GM12878 (cell line): ENCODE measurements at regions not wholly inside any gene's neighbourhood (a gene's known extent, or its start where the extent isn't known, plus 50 kb on each side); places are given as distances from the start of the nearest gene placed in this dataset.
A peak's percentile ranks its signal among the peaks of the same experiment; 100 is the strongest.

Source experiments
- ATAC-seq: fragments of 200-7000 bp; cut with Tn5 transposase; 3 replicates; pipeline ENCODE4 v1.9.1; 2020; ENCODE audit warnings: mild to moderate bottlenecking, moderate library complexity
- BruUV-seq: library from RNA; stranded (reverse); fragments of 400-500 nt; replicated peaks from 2 replicates; lab custom pipeline; 2021; lab: Mats Ljungman, UMichigan
- CTCF ChIA-PET: fragments of 300-600 bp; sonication (Branson Sonifier 250); formaldehyde crosslinking; extraction: SDS; loops from one replicate; lab custom pipeline; 2021; ENCODE audit warnings: inconsistent platforms; lab: Yijun Ruan, JAX
- POLR2A ChIA-PET: fragments of 350-600 bp; formaldehyde crosslinking; extraction: SDS; loops from one replicate; lab custom pipeline; 2021; ENCODE audit warnings: inconsistent platforms; lab: Charles Lee
- RAD21 ChIA-PET: fragments of 300-600 bp; sonication (Branson Sonifier 250); formaldehyde crosslinking; loops from one replicate; lab custom pipeline; 2023; ENCODE audit warnings: antibody characterized with exemption; ENCODE audit not compliant: unreplicated experiment; lab: Charles Lee
- SMC1A ChIA-PET: fragments of 300-600 bp; sonication (Branson Sonifier 250); formaldehyde crosslinking; loops from one replicate; lab custom pipeline; 2023; ENCODE audit not compliant: unreplicated experiment, uncharacterized antibody; lab: Charles Lee
- DNase-seq: peaks from one replicate; pipeline ENCODE4 v3.0.0-alpha.2; 2011; ENCODE audit warnings: low read depth, low spot score
- FAIRE-seq: peaks from 3 replicates; lab custom pipeline; 2011; peaks lifted over from hg19 to GRCh38; lab: Jason Lieb, UNC
- H2AFZ ChIP-seq: 2 replicates; pipeline ENCODE4 v1.6.0; 2011; ENCODE audit warnings: low read depth, low read length, control low read depth; ENCODE audit not compliant: control insufficient read depth
- H3K27ac ChIP-seq: 2 replicates; pipeline ENCODE4 v1.5.1; 2011; ENCODE audit warnings: control low read depth; ENCODE audit not compliant: control insufficient read depth, insufficient read depth
- H3K27me3 ChIP-seq, 2 experiments: replicated peaks in 1 of 2; 2 replicates each; pipeline versions ENCODE4 v1.6.0 to v1.6.1; 2011; ENCODE audit warnings: low read length in 1 of 2; ENCODE audit not compliant: control insufficient read depth in 2 of 2, insufficient read depth in 2 of 2
- H3K36me3 ChIP-seq, 2 experiments: 2 replicates each; pipeline ENCODE4 v1.5.1; 2011; ENCODE audit warnings: low read length in 1 of 2; ENCODE audit not compliant: control insufficient read depth in 2 of 2, insufficient read depth in 2 of 2
- H3K4me1 ChIP-seq: 2 replicates; pipeline ENCODE4 v1.6.1; 2011; ENCODE audit warnings: mild to moderate bottlenecking, low read length, moderate library complexity, mixed read lengths; ENCODE audit not compliant: control insufficient read depth, insufficient read depth
- H3K4me2 ChIP-seq: 2 replicates; pipeline ENCODE4 v1.6.0; 2011; ENCODE audit warnings: control low read depth; ENCODE audit not compliant: control insufficient read depth, insufficient read depth
- H3K4me3 ChIP-seq: fragments of 200-600 bp; sonication (generic); 2 replicates; pipeline ENCODE4 v1.5.1; 2016
- H3K79me2 ChIP-seq: 2 replicates; pipeline ENCODE4 v1.6.0; 2011; ENCODE audit warnings: low read length; ENCODE audit not compliant: control insufficient read depth, insufficient read depth
- H3K9ac ChIP-seq: 2 replicates; pipeline ENCODE4 v1.8.0; 2011; ENCODE audit warnings: low read length, control low read depth, mixed read lengths; ENCODE audit not compliant: control insufficient read depth, insufficient read depth
- H3K9me3 ChIP-seq: replicated peaks from 3 replicates; pipeline ENCODE4 v1.5.1; 2011; ENCODE audit warnings: mild to moderate bottlenecking, low read length; ENCODE audit not compliant: control insufficient read depth, insufficient read depth
- H4K20me1 ChIP-seq: 2 replicates; pipeline ENCODE4 v1.6.0; 2011; ENCODE audit not compliant: control insufficient read depth, insufficient read depth
- ASH2L ChIP-seq: fragments of 300-600, 200-600 bp; sonication (generic); IDR thresholded peaks from 2 replicates; pipeline ENCODE4 v1.6.1; 2017; ENCODE audit warnings: low read depth, mild to moderate bottlenecking, borderline replicate concordance
- GATAD2B ChIP-seq: fragments of 450-650 bp; conservative IDR thresholded peaks from 2 replicates; pipeline ENCODE4 v1.6.1; 2017; ENCODE audit warnings: low read depth, mild to moderate bottlenecking, moderate library complexity
- HDAC2 ChIP-seq: fragments of 200-600 bp; sonication (generic); IDR thresholded peaks from 2 replicates; pipeline ENCODE4 v1.6.1; 2017
- NRF1 ChIP-seq: conservative IDR thresholded peaks from 2 replicates; pipeline ENCODE4 v1.6.1; 2011; ENCODE audit warnings: mild to moderate bottlenecking, low read depth, low read length, improper control_type of control experiment
- PAX8 ChIP-seq: fragments of 450-650 bp; IDR thresholded peaks from 2 replicates; pipeline ENCODE4 v1.6.1; 2017; ENCODE audit warnings: mild to moderate bottlenecking, moderate library complexity
- TARDBP ChIP-seq: IDR thresholded peaks from 2 replicates; pipeline ENCODE4 v1.6.1; 2016; ENCODE audit warnings: borderline replicate concordance
- TCF7 ChIP-seq: IDR thresholded peaks from 2 replicates; pipeline ENCODE4 v1.6.1; 2014; ENCODE audit warnings: antibody characterized with exemption, borderline replicate concordance
- ZNF24 ChIP-seq: fragments of 450-650 bp; IDR thresholded peaks from 2 replicates; pipeline ENCODE4 v1.6.1; 2017; ENCODE audit warnings: antibody characterized with exemption, mild to moderate bottlenecking
- WGBS: methylation state at CpG from one replicate; pipeline ENCODE4 v1.1.6; 2016; ENCODE audit warnings: low lambda C conversion rate; ENCODE audit not compliant: insufficient replicate concordance, insufficient coverage; ENCODE audit errors: missing lambda C conversion rate; 5-methylcytosine and 5-hydroxymethylcytosine counted together
- in situ Hi-C: fragments of 300-500 bp; cut with MboI; formaldehyde crosslinking; loops from 9 replicates; pipeline ENCODE4 v1.14.3; 2018; ENCODE audit warnings: mixed read lengths
- intact Hi-C: fragments of 100-400 bp; cut with micrococcal nuclease; formaldehyde crosslinking; loops from one replicate; pipeline ENCODE4 v1.14.2; 2022; ENCODE audit not compliant: unreplicated experiment
- TF ChIP-seq, protein P1 (sequence below): fragments of 450-650 bp; IDR thresholded peaks from 2 replicates; pipeline ENCODE4 v1.6.1; 2016; ENCODE audit warnings: mild to moderate bottlenecking
- TF ChIP-seq, protein P2 (sequence below): fragments of 450-650 bp; IDR thresholded peaks from 2 replicates; pipeline ENCODE4 v1.6.1; 2016; ENCODE audit warnings: mild to moderate bottlenecking, moderate library complexity, borderline replicate concordance
- TF ChIP-seq, protein P3 (sequence below): IDR thresholded peaks from 2 replicates; pipeline ENCODE4 v1.6.1; 2012; ENCODE audit warnings: mild to moderate bottlenecking, low read depth, low read length
- TF ChIP-seq, protein P4 (sequence below): fragments of 450-650 bp; IDR thresholded peaks from 2 replicates; pipeline ENCODE4 v1.6.1; 2017; ENCODE audit warnings: mild to moderate bottlenecking, low read depth, inconsistent platforms; ENCODE audit not compliant: poor library complexity, severe bottlenecking

DNA sequence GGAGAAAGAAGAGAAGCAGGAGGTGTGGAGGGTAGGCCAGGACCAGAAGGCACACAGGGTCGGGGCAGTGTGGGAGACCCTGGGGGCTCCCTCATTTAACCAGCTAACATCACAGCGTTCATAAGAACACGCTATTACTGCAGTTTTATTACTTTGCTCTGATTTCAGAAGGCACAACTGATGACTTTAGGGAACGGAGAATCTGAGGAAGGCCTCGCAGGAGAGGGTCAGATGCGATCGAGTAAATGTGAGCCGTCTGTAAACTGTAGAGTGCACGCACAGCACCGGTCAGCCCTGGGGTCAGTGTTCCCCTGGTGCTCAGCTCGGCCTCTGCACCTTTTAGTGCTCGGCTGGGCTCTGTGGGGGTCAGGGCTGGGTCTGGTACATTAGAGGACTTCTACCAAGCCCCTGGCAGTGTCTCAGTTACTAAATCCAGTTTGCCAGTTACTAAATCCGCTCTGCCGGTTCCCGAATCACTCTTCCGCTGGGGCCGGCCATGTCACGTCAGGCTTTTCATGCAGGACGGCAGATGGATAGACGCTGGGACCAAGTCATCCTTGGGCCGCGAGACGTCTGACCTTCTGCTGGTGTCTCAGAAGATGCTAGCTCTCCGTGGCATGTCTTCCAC lies 325.9 kb downstream of the SEC14L1 start:
- 90% methylated on average over 24 of the region's 24 CpGs for WGBS
- ChIA-PET SMC1A (interaction anchor here (1.7 to 2.3 kb wide), 3 partner anchors 8 to 26 kb away, joined by 5 to 11 read pairs (median 8); no protein-coding TSS in a partner anchor), POLR2A (interaction anchor here (0.8 to 2.1 kb wide), 6 partner anchors 13 to 143 kb away, joined by 4 to 16 read pairs (median 6); no protein-coding TSS in a partner anchor), RAD21 (interaction anchor here (1.0 to 1.7 kb wide), 6 partner anchors 7 to 37 kb away, joined by 3 to 8 read pairs (median 7); no protein-coding TSS in a partner anchor), CTCF (interaction anchor here (1.1 to 1.7 kb wide), 3 partner anchors 26 to 37 kb away, joined by 3 to 7 read pairs (median 4); no protein-coding TSS in a partner anchor)
- Histone ChIP-seq H3K9me3 (no peaks in the 10 kb centered on the region), H3K4me2 (peak overlapping the region; percentile 93), H2AFZ (no peak overlapping the region), H4K20me1 (no peaks in the 10 kb centered on the region; the same call in none of the 2 replicates), H3K27me3 (no peaks in the 10 kb centered on the region), H3K36me3 (peaks cover 30 to 32% of the 10 kb centered on the region in 2 experiments), H3K27ac (peak overlapping the region; percentile 85), H3K4me3 (no peak overlapping the region), H3K79me2 (peaks cover 92% of the 10 kb centered on the region), H3K4me1 (peaks cover 66% of the 10 kb centered on the region), H3K9ac (peak overlapping the region; percentile 65; the same call in 1 of the 2 replicates)
- DNase-seq (no peak), ATAC-seq (no peak), FAIRE-seq (no peak)
- intact Hi-C loops = no loop called here
- no TSS peak for BruUV-seq
- in situ Hi-C loops = loop anchor here (25.0 kb wide), 1 partner anchor 1204 kb away; the partner anchor contains the start of gene UBALD2
- no peak for TF ChIP-seq GATAD2B
- TF ChIP-seq ZNF24 = no peak
- TF ChIP-seq NRF1 = no peak
- TF ChIP-seq ASH2L = no peak
- TF ChIP-seq PAX8 = no peak
- TF ChIP-seq TCF7 = no peak
- TF ChIP-seq, protein P1, sequence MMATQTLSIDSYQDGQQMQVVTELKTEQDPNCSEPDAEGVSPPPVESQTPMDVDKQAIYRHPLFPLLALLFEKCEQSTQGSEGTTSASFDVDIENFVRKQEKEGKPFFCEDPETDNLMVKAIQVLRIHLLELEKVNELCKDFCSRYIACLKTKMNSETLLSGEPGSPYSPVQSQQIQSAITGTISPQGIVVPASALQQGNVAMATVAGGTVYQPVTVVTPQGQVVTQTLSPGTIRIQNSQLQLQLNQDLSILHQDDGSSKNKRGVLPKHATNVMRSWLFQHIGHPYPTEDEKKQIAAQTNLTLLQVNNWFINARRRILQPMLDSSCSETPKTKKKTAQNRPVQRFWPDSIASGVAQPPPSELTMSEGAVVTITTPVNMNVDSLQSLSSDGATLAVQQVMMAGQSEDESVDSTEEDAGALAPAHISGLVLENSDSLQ = no peak
- TF ChIP-seq, protein P2, sequence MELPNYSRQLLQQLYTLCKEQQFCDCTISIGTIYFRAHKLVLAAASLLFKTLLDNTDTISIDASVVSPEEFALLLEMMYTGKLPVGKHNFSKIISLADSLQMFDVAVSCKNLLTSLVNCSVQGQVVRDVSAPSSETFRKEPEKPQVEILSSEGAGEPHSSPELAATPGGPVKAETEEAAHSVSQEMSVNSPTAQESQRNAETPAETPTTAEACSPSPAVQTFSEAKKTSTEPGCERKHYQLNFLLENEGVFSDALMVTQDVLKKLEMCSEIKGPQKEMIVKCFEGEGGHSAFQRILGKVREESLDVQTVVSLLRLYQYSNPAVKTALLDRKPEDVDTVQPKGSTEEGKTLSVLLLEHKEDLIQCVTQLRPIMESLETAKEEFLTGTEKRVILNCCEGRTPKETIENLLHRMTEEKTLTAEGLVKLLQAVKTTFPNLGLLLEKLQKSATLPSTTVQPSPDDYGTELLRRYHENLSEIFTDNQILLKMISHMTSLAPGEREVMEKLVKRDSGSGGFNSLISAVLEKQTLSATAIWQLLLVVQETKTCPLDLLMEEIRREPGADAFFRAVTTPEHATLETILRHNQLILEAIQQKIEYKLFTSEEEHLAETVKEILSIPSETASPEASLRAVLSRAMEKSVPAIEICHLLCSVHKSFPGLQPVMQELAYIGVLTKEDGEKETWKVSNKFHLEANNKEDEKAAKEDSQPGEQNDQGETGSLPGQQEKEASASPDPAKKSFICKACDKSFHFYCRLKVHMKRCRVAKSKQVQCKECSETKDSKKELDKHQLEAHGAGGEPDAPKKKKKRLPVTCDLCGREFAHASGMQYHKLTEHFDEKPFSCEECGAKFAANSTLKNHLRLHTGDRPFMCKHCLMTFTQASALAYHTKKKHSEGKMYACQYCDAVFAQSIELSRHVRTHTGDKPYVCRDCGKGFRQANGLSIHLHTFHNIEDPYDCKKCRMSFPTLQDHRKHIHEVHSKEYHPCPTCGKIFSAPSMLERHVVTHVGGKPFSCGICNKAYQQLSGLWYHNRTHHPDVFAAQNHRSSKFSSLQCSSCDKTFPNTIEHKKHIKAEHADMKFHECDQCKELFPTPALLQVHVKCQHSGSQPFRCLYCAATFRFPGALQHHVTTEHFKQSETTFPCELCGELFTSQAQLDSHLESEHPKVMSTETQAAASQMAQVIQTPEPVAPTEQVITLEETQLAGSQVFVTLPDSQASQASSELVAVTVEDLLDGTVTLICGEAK = no peak
- no peak for TF ChIP-seq TARDBP
- TF ChIP-seq, protein P3, sequence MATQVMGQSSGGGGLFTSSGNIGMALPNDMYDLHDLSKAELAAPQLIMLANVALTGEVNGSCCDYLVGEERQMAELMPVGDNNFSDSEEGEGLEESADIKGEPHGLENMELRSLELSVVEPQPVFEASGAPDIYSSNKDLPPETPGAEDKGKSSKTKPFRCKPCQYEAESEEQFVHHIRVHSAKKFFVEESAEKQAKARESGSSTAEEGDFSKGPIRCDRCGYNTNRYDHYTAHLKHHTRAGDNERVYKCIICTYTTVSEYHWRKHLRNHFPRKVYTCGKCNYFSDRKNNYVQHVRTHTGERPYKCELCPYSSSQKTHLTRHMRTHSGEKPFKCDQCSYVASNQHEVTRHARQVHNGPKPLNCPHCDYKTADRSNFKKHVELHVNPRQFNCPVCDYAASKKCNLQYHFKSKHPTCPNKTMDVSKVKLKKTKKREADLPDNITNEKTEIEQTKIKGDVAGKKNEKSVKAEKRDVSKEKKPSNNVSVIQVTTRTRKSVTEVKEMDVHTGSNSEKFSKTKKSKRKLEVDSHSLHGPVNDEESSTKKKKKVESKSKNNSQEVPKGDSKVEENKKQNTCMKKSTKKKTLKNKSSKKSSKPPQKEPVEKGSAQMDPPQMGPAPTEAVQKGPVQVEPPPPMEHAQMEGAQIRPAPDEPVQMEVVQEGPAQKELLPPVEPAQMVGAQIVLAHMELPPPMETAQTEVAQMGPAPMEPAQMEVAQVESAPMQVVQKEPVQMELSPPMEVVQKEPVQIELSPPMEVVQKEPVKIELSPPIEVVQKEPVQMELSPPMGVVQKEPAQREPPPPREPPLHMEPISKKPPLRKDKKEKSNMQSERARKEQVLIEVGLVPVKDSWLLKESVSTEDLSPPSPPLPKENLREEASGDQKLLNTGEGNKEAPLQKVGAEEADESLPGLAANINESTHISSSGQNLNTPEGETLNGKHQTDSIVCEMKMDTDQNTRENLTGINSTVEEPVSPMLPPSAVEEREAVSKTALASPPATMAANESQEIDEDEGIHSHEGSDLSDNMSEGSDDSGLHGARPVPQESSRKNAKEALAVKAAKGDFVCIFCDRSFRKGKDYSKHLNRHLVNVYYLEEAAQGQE = no peak
- TF ChIP-seq, protein P4, sequence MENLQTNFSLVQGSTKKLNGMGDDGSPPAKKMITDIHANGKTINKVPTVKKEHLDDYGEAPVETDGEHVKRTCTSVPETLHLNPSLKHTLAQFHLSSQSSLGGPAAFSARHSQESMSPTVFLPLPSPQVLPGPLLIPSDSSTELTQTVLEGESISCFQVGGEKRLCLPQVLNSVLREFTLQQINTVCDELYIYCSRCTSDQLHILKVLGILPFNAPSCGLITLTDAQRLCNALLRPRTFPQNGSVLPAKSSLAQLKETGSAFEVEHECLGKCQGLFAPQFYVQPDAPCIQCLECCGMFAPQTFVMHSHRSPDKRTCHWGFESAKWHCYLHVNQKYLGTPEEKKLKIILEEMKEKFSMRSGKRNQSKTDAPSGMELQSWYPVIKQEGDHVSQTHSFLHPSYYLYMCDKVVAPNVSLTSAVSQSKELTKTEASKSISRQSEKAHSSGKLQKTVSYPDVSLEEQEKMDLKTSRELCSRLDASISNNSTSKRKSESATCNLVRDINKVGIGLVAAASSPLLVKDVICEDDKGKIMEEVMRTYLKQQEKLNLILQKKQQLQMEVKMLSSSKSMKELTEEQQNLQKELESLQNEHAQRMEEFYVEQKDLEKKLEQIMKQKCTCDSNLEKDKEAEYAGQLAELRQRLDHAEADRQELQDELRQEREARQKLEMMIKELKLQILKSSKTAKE = no peak
- no peak for TF ChIP-seq HDAC2
